ENCODE measurements at regions not wholly inside any gene's neighbourhood (a gene's known extent, or its start where the extent isn't known, plus 50 kb on each side); places are given as distances from the start of the nearest gene placed in this dataset.

- 75% methylated on average over 4 of the region's 4 CpGs for WGBS
- TF ChIP-seq SP1 (IDR thresholded peaks at IDR 0.05): no peak
- H3K36me3 ChIP-seq (ENCODE audit: control insufficient read depth in 4 of 4, insufficient read depth in 3 of 4, low read depth in 1 of 4, low read length in 3 of 4): no peaks in the 10 kb centered on the region
Observed at GRCh38 chr15:91426412-91426811, 326.4 kb downstream of the SV2B start.

GRCh38 chr15:91429973-91430372, 329.9 kb downstream of the SV2B start:
- no peaks in the 10 kb centered on the region for H3K9me3 ChIP-seq (ENCODE audit: control insufficient read depth in 4 of 4, low read length in 3 of 4)
- WGBS: 80% methylated on average over 9 of the region's 9 CpGs
- no peak overlapping the region for H3K27ac ChIP-seq (ENCODE audit: low read depth in 1 of 2, low read length in 2 of 2)
- TF ChIP-seq HNF4G (IDR thresholded peaks at IDR 0.05) (no peak), FOXA2 (IDR thresholded peaks at IDR 0.05) (no peak), JUND (IDR thresholded peaks at IDR 0.05) (no peak), HNF4A (conservative IDR thresholded peaks at IDR 0.05) (no peak), NR2F2 (IDR thresholded peaks at IDR 0.05) (no peak), TAF1 (conservative IDR thresholded peaks at IDR 0.05) (no peak), GABPA (IDR thresholded peaks at IDR 0.05 in 1 of 2, conservative IDR thresholded peaks at IDR 0.05 in 1 of 2) (peak in 1 of 2 donors; percentile 35), SP1 (IDR thresholded peaks at IDR 0.05) (no peak)
- H3K27me3 ChIP-seq (ENCODE audit: control insufficient read depth in 4 of 4, insufficient read depth in 4 of 4, low read length in 3 of 4): no peaks in the 10 kb centered on the region
- no peak overlapping the region for H3K9ac ChIP-seq (ENCODE audit: low read depth in 1 of 2, low read length in 2 of 2)
- H3K4me3 ChIP-seq (ENCODE audit: low read depth in 1 of 3, low read length in 3 of 3): no peak overlapping the region
- DNase-seq (ENCODE audit: low spot score): no peak
- no peaks in the 10 kb centered on the region for H3K36me3 ChIP-seq (ENCODE audit: control insufficient read depth in 4 of 4, insufficient read depth in 3 of 4, low read depth in 1 of 4, low read length in 3 of 4)
- peaks cover 0 to 5% (median 4%) of the 10 kb centered on the region in 4 donors for H3K4me1 ChIP-seq (ENCODE audit: control insufficient read depth in 4 of 4, insufficient read depth in 4 of 4, low read length in 3 of 4)

More at GRCh38 chr15:91426412-91426811, 326.4 kb downstream of the SV2B start:
- H3K9me3 ChIP-seq (ENCODE audit: control insufficient read depth in 4 of 4, low read length in 3 of 4): no peaks in the 10 kb centered on the region
- no peak overlapping the region for H3K9ac ChIP-seq (ENCODE audit: low read depth in 1 of 2, low read length in 2 of 2)
- peaks cover 0 to 5% (median 3%) of the 10 kb centered on the region in 4 donors for H3K4me1 ChIP-seq (ENCODE audit: control insufficient read depth in 4 of 4, insufficient read depth in 4 of 4, low read length in 3 of 4)
- H3K27ac ChIP-seq (ENCODE audit: low read depth in 1 of 2, low read length in 2 of 2): no peak overlapping the region
- no peak for DNase-seq (ENCODE audit: low spot score)
- H3K4me3 ChIP-seq (ENCODE audit: low read depth in 1 of 3, low read length in 3 of 3): no peak overlapping the region
- H3K27me3 ChIP-seq (ENCODE audit: control insufficient read depth in 4 of 4, insufficient read depth in 4 of 4, low read length in 3 of 4): no peaks in the 10 kb centered on the region

DNA sequence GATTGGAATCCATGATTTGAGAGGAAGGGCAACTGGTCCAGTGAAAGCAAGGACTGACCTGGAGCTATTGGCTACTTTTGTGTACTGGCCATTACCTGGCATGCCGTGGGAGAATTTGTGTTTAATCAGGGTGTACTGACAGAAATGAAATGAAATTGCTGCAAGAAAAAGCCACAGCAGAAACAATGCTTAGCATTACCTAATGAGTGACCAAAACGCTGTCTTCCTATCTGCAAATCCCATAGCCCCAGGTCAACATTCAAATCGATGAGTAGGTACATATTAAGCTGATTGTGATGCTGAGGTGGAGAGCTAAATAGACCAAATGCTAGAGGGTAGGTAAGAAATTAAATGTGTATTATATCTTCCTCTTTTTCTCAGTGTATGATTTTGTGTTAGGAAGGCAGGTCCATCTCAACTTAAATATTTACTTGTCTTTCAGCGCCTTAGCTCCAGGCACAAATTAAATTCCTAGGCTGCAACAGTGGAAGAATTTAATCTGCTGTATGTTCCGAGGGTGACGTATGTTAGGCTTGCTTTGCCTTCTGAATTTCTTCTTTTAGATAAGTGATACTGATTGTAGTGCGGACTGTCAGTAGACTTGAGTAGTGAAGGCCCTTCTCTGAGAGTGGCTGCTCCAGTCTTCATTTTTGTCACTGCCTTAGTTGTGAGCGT, 331.1 kb downstream of the SV2B start:
- no peak overlapping the region for H3K9ac ChIP-seq (ENCODE audit: low read depth in 1 of 2, low read length in 2 of 2)
- no peak overlapping the region for H3K27ac ChIP-seq (ENCODE audit: low read depth in 1 of 2, low read length in 2 of 2)
- no peaks in the 10 kb centered on the region for H3K9me3 ChIP-seq (ENCODE audit: control insufficient read depth in 4 of 4, low read length in 3 of 4)
- DNase-seq (ENCODE audit: low spot score): no peak
- no peak for TF ChIP-seq GABPA (IDR thresholded peaks at IDR 0.05 in 1 of 2, conservative IDR thresholded peaks at IDR 0.05 in 1 of 2)
- TF ChIP-seq RXRA (IDR thresholded peaks at IDR 0.05): no peak
- TF ChIP-seq ZBTB33 (IDR thresholded peaks at IDR 0.05): no peak
- TF ChIP-seq TAF1 (conservative IDR thresholded peaks at IDR 0.05): no peak
- TF ChIP-seq, protein P1, sequence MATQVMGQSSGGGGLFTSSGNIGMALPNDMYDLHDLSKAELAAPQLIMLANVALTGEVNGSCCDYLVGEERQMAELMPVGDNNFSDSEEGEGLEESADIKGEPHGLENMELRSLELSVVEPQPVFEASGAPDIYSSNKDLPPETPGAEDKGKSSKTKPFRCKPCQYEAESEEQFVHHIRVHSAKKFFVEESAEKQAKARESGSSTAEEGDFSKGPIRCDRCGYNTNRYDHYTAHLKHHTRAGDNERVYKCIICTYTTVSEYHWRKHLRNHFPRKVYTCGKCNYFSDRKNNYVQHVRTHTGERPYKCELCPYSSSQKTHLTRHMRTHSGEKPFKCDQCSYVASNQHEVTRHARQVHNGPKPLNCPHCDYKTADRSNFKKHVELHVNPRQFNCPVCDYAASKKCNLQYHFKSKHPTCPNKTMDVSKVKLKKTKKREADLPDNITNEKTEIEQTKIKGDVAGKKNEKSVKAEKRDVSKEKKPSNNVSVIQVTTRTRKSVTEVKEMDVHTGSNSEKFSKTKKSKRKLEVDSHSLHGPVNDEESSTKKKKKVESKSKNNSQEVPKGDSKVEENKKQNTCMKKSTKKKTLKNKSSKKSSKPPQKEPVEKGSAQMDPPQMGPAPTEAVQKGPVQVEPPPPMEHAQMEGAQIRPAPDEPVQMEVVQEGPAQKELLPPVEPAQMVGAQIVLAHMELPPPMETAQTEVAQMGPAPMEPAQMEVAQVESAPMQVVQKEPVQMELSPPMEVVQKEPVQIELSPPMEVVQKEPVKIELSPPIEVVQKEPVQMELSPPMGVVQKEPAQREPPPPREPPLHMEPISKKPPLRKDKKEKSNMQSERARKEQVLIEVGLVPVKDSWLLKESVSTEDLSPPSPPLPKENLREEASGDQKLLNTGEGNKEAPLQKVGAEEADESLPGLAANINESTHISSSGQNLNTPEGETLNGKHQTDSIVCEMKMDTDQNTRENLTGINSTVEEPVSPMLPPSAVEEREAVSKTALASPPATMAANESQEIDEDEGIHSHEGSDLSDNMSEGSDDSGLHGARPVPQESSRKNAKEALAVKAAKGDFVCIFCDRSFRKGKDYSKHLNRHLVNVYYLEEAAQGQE (IDR thresholded peaks at IDR 0.05): no peak
- no peak for TF ChIP-seq JUND (IDR thresholded peaks at IDR 0.05)
- TF ChIP-seq, protein P2, sequence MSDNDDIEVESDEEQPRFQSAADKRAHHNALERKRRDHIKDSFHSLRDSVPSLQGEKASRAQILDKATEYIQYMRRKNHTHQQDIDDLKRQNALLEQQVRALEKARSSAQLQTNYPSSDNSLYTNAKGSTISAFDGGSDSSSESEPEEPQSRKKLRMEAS (IDR thresholded peaks at IDR 0.05): no peak
- TF ChIP-seq HNF4G (IDR thresholded peaks at IDR 0.05): no peak
- no peak for TF ChIP-seq EGR1 (IDR thresholded peaks at IDR 0.05; ENCODE audit: low read depth in 2 of 2)
- no peak for TF ChIP-seq YY1 (IDR thresholded peaks at IDR 0.05)
- TF ChIP-seq NR2F2 (IDR thresholded peaks at IDR 0.05): no peak
- peak in 1 of 2 donors; percentile 20 for TF ChIP-seq RAD21 (IDR thresholded peaks at IDR 0.05)
- TF ChIP-seq, protein P3, sequence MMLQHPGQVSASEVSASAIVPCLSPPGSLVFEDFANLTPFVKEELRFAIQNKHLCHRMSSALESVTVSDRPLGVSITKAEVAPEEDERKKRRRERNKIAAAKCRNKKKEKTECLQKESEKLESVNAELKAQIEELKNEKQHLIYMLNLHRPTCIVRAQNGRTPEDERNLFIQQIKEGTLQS (IDR thresholded peaks at IDR 0.05): no peak
- TF ChIP-seq FOXA1 (IDR thresholded peaks at IDR 0.05): no peak
- TF ChIP-seq, protein P4, sequence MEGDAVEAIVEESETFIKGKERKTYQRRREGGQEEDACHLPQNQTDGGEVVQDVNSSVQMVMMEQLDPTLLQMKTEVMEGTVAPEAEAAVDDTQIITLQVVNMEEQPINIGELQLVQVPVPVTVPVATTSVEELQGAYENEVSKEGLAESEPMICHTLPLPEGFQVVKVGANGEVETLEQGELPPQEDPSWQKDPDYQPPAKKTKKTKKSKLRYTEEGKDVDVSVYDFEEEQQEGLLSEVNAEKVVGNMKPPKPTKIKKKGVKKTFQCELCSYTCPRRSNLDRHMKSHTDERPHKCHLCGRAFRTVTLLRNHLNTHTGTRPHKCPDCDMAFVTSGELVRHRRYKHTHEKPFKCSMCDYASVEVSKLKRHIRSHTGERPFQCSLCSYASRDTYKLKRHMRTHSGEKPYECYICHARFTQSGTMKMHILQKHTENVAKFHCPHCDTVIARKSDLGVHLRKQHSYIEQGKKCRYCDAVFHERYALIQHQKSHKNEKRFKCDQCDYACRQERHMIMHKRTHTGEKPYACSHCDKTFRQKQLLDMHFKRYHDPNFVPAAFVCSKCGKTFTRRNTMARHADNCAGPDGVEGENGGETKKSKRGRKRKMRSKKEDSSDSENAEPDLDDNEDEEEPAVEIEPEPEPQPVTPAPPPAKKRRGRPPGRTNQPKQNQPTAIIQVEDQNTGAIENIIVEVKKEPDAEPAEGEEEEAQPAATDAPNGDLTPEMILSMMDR (IDR thresholded peaks at IDR 0.05; ENCODE audit: low read depth, low read length, missing input control): no peak
- peak; percentile 28 for TF ChIP-seq FOXA2 (IDR thresholded peaks at IDR 0.05)
- H3K36me3 ChIP-seq (ENCODE audit: control insufficient read depth in 4 of 4, insufficient read depth in 3 of 4, low read depth in 1 of 4, low read length in 3 of 4): no peaks in the 10 kb centered on the region
- H3K27me3 ChIP-seq (ENCODE audit: control insufficient read depth in 4 of 4, insufficient read depth in 4 of 4, low read length in 3 of 4): no peaks in the 10 kb centered on the region
- H3K4me3 ChIP-seq (ENCODE audit: low read depth in 1 of 3, low read length in 3 of 3): no peak overlapping the region
- 70% methylated on average over 8 of the region's 8 CpGs for WGBS
- peaks cover 0 to 5% (median 4%) of the 10 kb centered on the region in 4 donors for H3K4me1 ChIP-seq (ENCODE audit: control insufficient read depth in 4 of 4, insufficient read depth in 4 of 4, low read length in 3 of 4)
